GM23248 (cell line): ENCODE measurements at regions not wholly inside any gene's neighbourhood (a gene's known extent, or its start where the extent isn't known, plus 50 kb on each side); places are given as distances from the start of the nearest gene placed in this dataset.

Source experiments
- EZH2 ChIP-seq: fragments of 200-600 bp; sonication (generic); IDR thresholded peaks from 2 replicates; pipeline ENCODE4 v1.6.1; 2018; ENCODE audit warnings: antibody characterized with exemption, mild to moderate bottlenecking; ENCODE audit not compliant: insufficient read depth, poor library complexity, severe bottlenecking
- EZH2phosphoT487 ChIP-seq: fragments of 200-600 bp; sonication (generic); IDR thresholded peaks from 2 replicates; pipeline ENCODE4 v1.6.1; 2018; ENCODE audit warnings: antibody characterized with exemption, moderate library complexity, mild to moderate bottlenecking, low read depth; ENCODE audit not compliant: insufficient read depth

DNA sequence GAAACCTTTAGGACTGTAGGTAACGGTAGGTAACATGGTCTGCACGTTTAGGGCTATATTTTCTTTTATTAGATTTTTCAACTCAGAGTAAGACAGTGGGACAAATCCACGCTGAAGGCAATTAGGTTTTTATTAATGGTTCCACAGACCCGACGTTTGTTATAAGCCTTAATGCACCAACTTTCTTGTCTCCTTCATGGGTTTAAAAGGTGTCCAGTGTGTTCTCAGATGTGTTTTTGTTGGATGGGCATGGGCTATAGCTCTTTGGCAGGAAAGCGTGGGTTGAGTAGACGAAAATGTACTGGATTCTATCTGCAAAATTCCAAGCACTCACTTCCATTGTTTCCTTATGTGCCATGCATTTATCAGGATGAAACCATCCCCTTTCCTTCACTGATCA, 88.0 kb upstream of the SIM2 start:
- TF ChIP-seq EZH2 (no peak), EZH2phosphoT487 (no peak)
